ENCODE measurements at regions not wholly inside any gene's neighbourhood (a gene's known extent, or its start where the extent isn't known, plus 50 kb on each side); places are given as distances from the start of the nearest gene placed in this dataset.

- no peaks in the 10 kb centered on the region for H3K36me3 Mint-ChIP-seq (ENCODE audit: low read depth)
- no peaks in the 10 kb centered on the region for H3K27me3 Mint-ChIP-seq
- CTCF ChIA-PET = no interaction called here
- no peak for ATAC-seq (ENCODE audit: low read depth)
- H3K4me3 Mint-ChIP-seq = no peak overlapping the region
- TF ChIP-seq CTCF (IDR thresholded peaks at IDR 0.05) = no peak
- peaks cover 35% of the 10 kb centered on the region for H3K4me1 Mint-ChIP-seq
- intact Hi-C loops (cut with micrococcal nuclease) = no loop called here
- H3K9me3 Mint-ChIP-seq = no peaks in the 10 kb centered on the region
- H3K27ac Mint-ChIP-seq = no peak overlapping the region
- no peak for DNase-seq
- POLR2A ChIA-PET = no interaction called here
Observed at GRCh38 chr1:157272729-157273524, 134.7 kb upstream of the ETV3 start.

- H3K9me3 Mint-ChIP-seq = no peaks in the 10 kb centered on the region
- H3K4me3 Mint-ChIP-seq = no peak overlapping the region
- peaks cover 39% of the 10 kb centered on the region for H3K4me1 Mint-ChIP-seq
- POLR2A ChIA-PET = no interaction called here
- TF ChIP-seq CTCF (IDR thresholded peaks at IDR 0.05) = no peak
- ATAC-seq (ENCODE audit: low read depth) (no peak), DNase-seq (no peak)
- intact Hi-C loops (cut with micrococcal nuclease) = no loop called here
- no peak overlapping the region for H3K27ac Mint-ChIP-seq
- no peaks in the 10 kb centered on the region for H3K36me3 Mint-ChIP-seq (ENCODE audit: low read depth)
- no peaks in the 10 kb centered on the region for H3K27me3 Mint-ChIP-seq
- CTCF ChIA-PET = no interaction called here
Observed at GRCh38 chr1:157272264-157272663, 134.1 kb upstream of the ETV3 start.

GRCh38 chr1:157270705-157271274, 132.6 kb upstream of the ETV3 start:
- peak; percentile 53 for ATAC-seq (ENCODE audit: low read depth)
- H3K27ac Mint-ChIP-seq = no peak overlapping the region
- no peak for TF ChIP-seq CTCF (IDR thresholded peaks at IDR 0.05)
- DNase-seq = peak; percentile 19
- H3K27me3 Mint-ChIP-seq = no peaks in the 10 kb centered on the region
- peaks cover 39% of the 10 kb centered on the region for H3K4me1 Mint-ChIP-seq
- intact Hi-C loops (cut with micrococcal nuclease) = no loop called here
- ChIA-PET CTCF (no interaction called here), POLR2A (no interaction called here)
- no peak overlapping the region for H3K4me3 Mint-ChIP-seq
- H3K36me3 Mint-ChIP-seq (ENCODE audit: low read depth) = no peaks in the 10 kb centered on the region
- H3K9me3 Mint-ChIP-seq = no peaks in the 10 kb centered on the region

- no peak for TF ChIP-seq CTCF (IDR thresholded peaks at IDR 0.05)
- POLR2A ChIA-PET = no interaction called here
- intact Hi-C loops (cut with micrococcal nuclease) = no loop called here
- peak overlapping the region; percentile 72 for H3K27ac Mint-ChIP-seq
- peak; percentile 89 for ATAC-seq (ENCODE audit: low read depth)
- H3K4me3 Mint-ChIP-seq = peak overlapping the region; percentile 47
- no peaks in the 10 kb centered on the region for H3K27me3 Mint-ChIP-seq
- CTCF ChIA-PET = no interaction called here
- H3K4me1 Mint-ChIP-seq = peaks cover 39% of the 10 kb centered on the region
- no peaks in the 10 kb centered on the region for H3K9me3 Mint-ChIP-seq
- peak; percentile 21 for DNase-seq
- H3K36me3 Mint-ChIP-seq (ENCODE audit: low read depth) = no peaks in the 10 kb centered on the region
Observed at GRCh38 chr1:157269656-157270375, 131.6 kb upstream of the ETV3 start.

GRCh38 chr1:157262891-157263290, 124.7 kb upstream of the ETV3 start:
- Mint-ChIP-seq H3K4me3 (no peak overlapping the region), H3K27ac (no peak overlapping the region), H3K9me3 (peaks cover 6% of the 10 kb centered on the region), H3K27me3 (no peaks in the 10 kb centered on the region), H3K4me1 (peaks cover 3% of the 10 kb centered on the region), H3K36me3 (ENCODE audit: low read depth) (no peaks in the 10 kb centered on the region)
- no peak for ATAC-seq (ENCODE audit: low read depth)
- ChIA-PET POLR2A (no interaction called here), CTCF (no interaction called here)
- no peak for DNase-seq
- intact Hi-C loops (cut with micrococcal nuclease) = loop anchor here (1.0 kb wide), 1 partner anchor 21 kb away; no protein-coding TSS in a partner anchor
- TF ChIP-seq CTCF (IDR thresholded peaks at IDR 0.05) = no peak

Measured in activated B cell treated with CpG ODN at 0.5 μM for 24 hours (primary cell).